GM21381 (cell line): ENCODE measurements at regions not wholly inside any gene's neighbourhood (a gene's known extent, or its start where the extent isn't known, plus 50 kb on each side); places are given as distances from the start of the nearest gene placed in this dataset.

ENCODE experiments used
- ATAC-seq: cut with Tn5 transposase; IDR thresholded peaks from one replicate; pipeline ENCODE4 v1.9.1; 2021; ENCODE audit warnings: mild to moderate bottlenecking, moderate library complexity; ENCODE audit not compliant: unreplicated experiment

- ATAC-seq = no peak
Measured at GRCh38 chr20:20993372-20993771, 112.8 kb downstream of the LINC00237 start.

GRCh38 chr20:20992686-20993360, 113.3 kb downstream of the LINC00237 start:
- ATAC-seq = no peak

GRCh38 chr20:20992277-20992676, 113.9 kb downstream of the LINC00237 start:
- no peak for ATAC-seq

GRCh38 chr20:20989081-20989480, 117.1 kb downstream of the LINC00237 start:
- no peak for ATAC-seq

GRCh38 chr20:20979934-20980333, 126.2 kb downstream of the LINC00237 start:
- ATAC-seq = no peak

- no peak for ATAC-seq
Measured at GRCh38 chr20:20977786-20978185, 128.4 kb downstream of the LINC00237 start.

- ATAC-seq = no peak
Measured at GRCh38 chr20:20972490-20972889, 133.7 kb downstream of the LINC00237 start.

- no peak for ATAC-seq
Measured at GRCh38 chr20:20971810-20972209, 134.3 kb downstream of the LINC00237 start.

GRCh38 chr20:20970841-20971240, 135.3 kb downstream of the LINC00237 start:
- no peak for ATAC-seq

GRCh38 chr20:20969701-20970280, 136.4 kb downstream of the LINC00237 start:
- no peak for ATAC-seq

GRCh38 chr20:20967564-20968184, 138.5 kb downstream of the LINC00237 start:
- ATAC-seq = no peak

GRCh38 chr20:20966171-20966570, 140.0 kb downstream of the LINC00237 start:
- ATAC-seq = no peak

- no peak for ATAC-seq
Measured at GRCh38 chr20:20959031-20959755, 147.0 kb downstream of the LINC00237 start.

- ATAC-seq = no peak
Measured at GRCh38 chr20:20956513-20956931, 149.6 kb downstream of the LINC00237 start.

GRCh38 chr20:20955892-20956291, 150.3 kb downstream of the LINC00237 start:
- no peak for ATAC-seq

GRCh38 chr20:20953738-20954618, 152.2 kb downstream of the LINC00237 start:
- ATAC-seq = no peak

- no peak for ATAC-seq
Measured at GRCh38 chr20:20950620-20951019, 155.5 kb downstream of the LINC00237 start.

- ATAC-seq = no peak
Measured at GRCh38 chr20:20946122-20946759, 159.9 kb downstream of the LINC00237 start.

- no peak for ATAC-seq
Measured at GRCh38 chr20:20941468-20941889, 164.7 kb downstream of the LINC00237 start.

- no peak for ATAC-seq
Measured at GRCh38 chr20:20939006-20939405, 167.2 kb downstream of the LINC00237 start.
